ENCODE measurements at regions not wholly inside any gene's neighbourhood (a gene's known extent, or its start where the extent isn't known, plus 50 kb on each side); places are given as distances from the start of the nearest gene placed in this dataset.

DNA sequence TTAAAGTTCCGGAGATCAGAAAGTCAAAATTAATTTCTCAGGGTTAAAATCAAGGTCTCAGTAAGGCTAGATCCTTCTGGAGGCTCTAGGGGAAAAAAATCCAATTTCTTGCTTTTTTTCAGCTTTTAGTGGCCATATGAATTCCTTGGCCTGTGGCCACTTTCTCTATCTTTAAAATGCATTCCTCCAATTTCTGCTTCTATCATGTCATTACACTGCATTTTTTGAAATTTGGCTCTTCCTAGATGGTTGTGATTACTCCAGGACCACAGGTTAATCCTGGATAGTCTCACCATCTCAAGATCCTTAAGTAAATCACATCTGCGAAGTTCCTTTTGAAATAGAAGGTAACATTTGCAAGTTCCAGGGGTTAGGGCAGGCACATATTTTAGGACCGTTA is 1294.9 kb upstream of the CITED2 start:
- no peaks in the 10 kb centered on the region for H3K27me3 ChIP-seq
- ATAC-seq (no peak), DNase-seq (no peak)
- no peak overlapping the region for H3K27ac ChIP-seq
- no peak overlapping the region for H3K4me3 ChIP-seq
- in situ Hi-C loops (cut with MboI; ENCODE audit: low sequenced_read_pairs in 4 of 4) (no loop called here), intact Hi-C loops (cut with DNase I; ENCODE audit: low total_unique reads) (no loop called here)
- H3K9me3 ChIP-seq: no peaks in the 10 kb centered on the region
- TF ChIP-seq POLR2A (IDR thresholded peaks at IDR 0.05): no peak
- TF ChIP-seq, protein P1, sequence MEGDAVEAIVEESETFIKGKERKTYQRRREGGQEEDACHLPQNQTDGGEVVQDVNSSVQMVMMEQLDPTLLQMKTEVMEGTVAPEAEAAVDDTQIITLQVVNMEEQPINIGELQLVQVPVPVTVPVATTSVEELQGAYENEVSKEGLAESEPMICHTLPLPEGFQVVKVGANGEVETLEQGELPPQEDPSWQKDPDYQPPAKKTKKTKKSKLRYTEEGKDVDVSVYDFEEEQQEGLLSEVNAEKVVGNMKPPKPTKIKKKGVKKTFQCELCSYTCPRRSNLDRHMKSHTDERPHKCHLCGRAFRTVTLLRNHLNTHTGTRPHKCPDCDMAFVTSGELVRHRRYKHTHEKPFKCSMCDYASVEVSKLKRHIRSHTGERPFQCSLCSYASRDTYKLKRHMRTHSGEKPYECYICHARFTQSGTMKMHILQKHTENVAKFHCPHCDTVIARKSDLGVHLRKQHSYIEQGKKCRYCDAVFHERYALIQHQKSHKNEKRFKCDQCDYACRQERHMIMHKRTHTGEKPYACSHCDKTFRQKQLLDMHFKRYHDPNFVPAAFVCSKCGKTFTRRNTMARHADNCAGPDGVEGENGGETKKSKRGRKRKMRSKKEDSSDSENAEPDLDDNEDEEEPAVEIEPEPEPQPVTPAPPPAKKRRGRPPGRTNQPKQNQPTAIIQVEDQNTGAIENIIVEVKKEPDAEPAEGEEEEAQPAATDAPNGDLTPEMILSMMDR (IDR thresholded peaks at IDR 0.05 in 4 of 5, conservative IDR thresholded peaks at IDR 0.05 in 1 of 5): no peak
- H3K4me1 ChIP-seq: no peaks in the 10 kb centered on the region
- no peaks in the 10 kb centered on the region for H3K36me3 ChIP-seq

DNA sequence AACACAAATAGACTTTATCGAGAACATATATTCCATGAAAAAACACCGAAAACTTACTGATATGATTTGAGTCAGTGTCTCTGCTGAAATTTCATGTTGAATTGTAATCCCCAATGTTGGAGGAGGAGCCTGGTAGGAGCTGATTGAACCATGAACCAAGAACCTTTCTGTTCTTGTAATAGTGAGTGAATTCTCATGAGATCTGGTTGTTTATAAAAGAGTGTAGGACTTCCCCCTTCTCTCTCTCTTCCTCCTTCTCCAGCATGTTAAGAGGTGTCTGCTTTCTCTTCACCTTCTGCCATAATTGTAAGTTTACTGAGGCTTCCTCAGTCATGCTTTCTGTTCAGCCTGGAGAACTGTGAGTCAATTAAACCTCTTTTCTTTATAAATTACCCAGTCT is 1289.3 kb upstream of the CITED2 start:
- in situ Hi-C loops (cut with MboI; ENCODE audit: low sequenced_read_pairs in 4 of 4) (no loop called here), intact Hi-C loops (cut with DNase I; ENCODE audit: low total_unique reads) (no loop called here)

DNA sequence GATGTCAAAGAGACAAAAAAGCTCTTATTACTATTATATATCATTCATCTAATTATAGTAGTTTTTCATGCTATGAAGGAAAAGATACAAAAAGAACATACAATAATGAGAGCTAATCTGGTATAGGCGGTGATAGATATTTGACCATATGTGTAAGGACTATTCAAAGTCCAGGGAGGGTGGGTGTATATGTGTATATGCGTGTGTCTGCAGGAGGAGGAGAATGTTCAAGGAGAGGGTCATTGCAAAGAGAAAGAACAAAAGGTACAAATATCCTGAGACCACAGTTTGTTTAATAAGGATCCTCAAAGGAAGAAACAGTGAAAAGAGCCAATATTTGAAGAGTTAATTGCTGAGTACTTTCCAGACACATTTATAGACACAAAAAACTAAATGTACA is 1288.6 kb upstream of the CITED2 start:
- no peaks in the 10 kb centered on the region for H3K36me3 ChIP-seq
- no peak overlapping the region for H3K27ac ChIP-seq
- intact Hi-C loops (cut with DNase I; ENCODE audit: low total_unique reads): no loop called here
- no peaks in the 10 kb centered on the region for H3K4me1 ChIP-seq
- no peak for TF ChIP-seq POLR2A (IDR thresholded peaks at IDR 0.05)
- TF ChIP-seq, protein P1 (IDR thresholded peaks at IDR 0.05 in 4 of 5, conservative IDR thresholded peaks at IDR 0.05 in 1 of 5): no peak
- DNase-seq: no peak
- in situ Hi-C loops (cut with MboI; ENCODE audit: low sequenced_read_pairs in 4 of 4): no loop called here
- no peaks in the 10 kb centered on the region for H3K9me3 ChIP-seq
- no peak for ATAC-seq
- H3K27me3 ChIP-seq: no peaks in the 10 kb centered on the region
- H3K4me3 ChIP-seq: no peak overlapping the region

More for the DNA sequence above, 1289.3 kb upstream of the CITED2 start:
- H3K27ac ChIP-seq: no peak overlapping the region
- DNase-seq (no peak), ATAC-seq (no peak)
- H3K9me3 ChIP-seq: no peaks in the 10 kb centered on the region
- no peak overlapping the region for H3K4me3 ChIP-seq
- H3K27me3 ChIP-seq: no peaks in the 10 kb centered on the region
- TF ChIP-seq, protein P1 (IDR thresholded peaks at IDR 0.05 in 4 of 5, conservative IDR thresholded peaks at IDR 0.05 in 1 of 5): no peak
- TF ChIP-seq POLR2A (IDR thresholded peaks at IDR 0.05): no peak
- no peaks in the 10 kb centered on the region for H3K36me3 ChIP-seq
- no peaks in the 10 kb centered on the region for H3K4me1 ChIP-seq

DNA sequence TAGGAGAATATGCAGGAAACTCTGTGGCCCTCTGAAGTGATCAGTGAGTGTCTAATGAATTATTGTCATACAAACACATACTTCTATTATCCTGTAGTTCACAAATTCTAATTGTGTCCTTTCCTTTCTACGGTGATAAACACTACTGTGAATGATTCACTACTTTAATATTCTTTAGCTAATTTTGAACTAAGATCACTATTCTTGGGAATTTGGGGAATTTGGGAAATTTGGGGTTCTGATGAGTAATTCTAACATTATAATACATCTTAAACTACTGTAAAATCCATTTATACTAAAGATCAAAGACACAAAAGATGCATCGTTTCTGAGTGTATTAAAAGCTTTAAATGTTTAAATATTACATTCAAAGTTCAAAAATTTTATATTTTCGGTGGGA is 1287.2 kb upstream of the CITED2 start:
- no peak for DNase-seq
- no peaks in the 10 kb centered on the region for H3K9me3 ChIP-seq
- in situ Hi-C loops (cut with MboI; ENCODE audit: low sequenced_read_pairs in 4 of 4) (no loop called here), intact Hi-C loops (cut with DNase I; ENCODE audit: low total_unique reads) (no loop called here)
- no peak overlapping the region for H3K4me3 ChIP-seq
- H3K27me3 ChIP-seq: no peaks in the 10 kb centered on the region
- no peaks in the 10 kb centered on the region for H3K4me1 ChIP-seq
- H3K36me3 ChIP-seq: no peaks in the 10 kb centered on the region
- no peak overlapping the region for H3K27ac ChIP-seq
- TF ChIP-seq, protein P1 (IDR thresholded peaks at IDR 0.05 in 4 of 5, conservative IDR thresholded peaks at IDR 0.05 in 1 of 5): no peak
- no peak for TF ChIP-seq POLR2A (IDR thresholded peaks at IDR 0.05)
- ATAC-seq: no peak

DNA sequence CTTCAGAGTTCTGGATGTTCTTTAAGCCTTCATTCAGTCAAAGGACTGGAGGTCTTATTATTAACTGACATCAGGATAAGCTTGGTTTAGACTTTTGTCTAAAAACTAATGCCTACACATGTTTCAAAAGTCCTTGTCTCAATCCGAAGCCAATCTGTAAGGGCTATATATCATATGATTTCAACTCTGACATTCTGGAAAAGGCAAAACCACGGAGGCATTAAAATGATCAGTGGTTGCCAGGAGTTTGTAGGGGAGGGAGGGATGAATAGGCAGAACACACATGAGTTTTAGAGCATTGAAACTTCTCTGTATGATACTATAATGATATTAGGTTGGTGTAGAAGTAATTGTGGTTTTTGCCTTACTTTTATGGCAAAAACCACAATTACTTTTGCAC is 1285.8 kb upstream of the CITED2 start:
- DNase-seq: no peak
- Histone ChIP-seq H3K9me3 (no peaks in the 10 kb centered on the region), H3K27ac (no peak overlapping the region), H3K4me3 (no peak overlapping the region), H3K4me1 (no peaks in the 10 kb centered on the region), H3K36me3 (no peaks in the 10 kb centered on the region), H3K27me3 (no peaks in the 10 kb centered on the region)
- intact Hi-C loops (cut with DNase I; ENCODE audit: low total_unique reads): no loop called here
- TF ChIP-seq, protein P1 (IDR thresholded peaks at IDR 0.05 in 4 of 5, conservative IDR thresholded peaks at IDR 0.05 in 1 of 5): no peak
- in situ Hi-C loops (cut with MboI; ENCODE audit: low sequenced_read_pairs in 4 of 4): no loop called here
- ATAC-seq: no peak
